Natural killer cell (primary cell): ENCODE measurements at regions not wholly inside any gene's neighbourhood (a gene's known extent, or its start where the extent isn't known, plus 50 kb on each side); places are given as distances from the start of the nearest gene placed in this dataset.

ENCODE experiments used
- ATAC-seq, 3 donors: fragments of 150-1000 bp in 2 of 3; fragments of 200-7000 bp in 1 of 3; cut with Tn5 transposase; 1 replicate in 1 of 3; 2 replicates in 2 of 3; pipeline ENCODE4 v1.10.0; 2021; ENCODE audit warnings: mild to moderate bottlenecking in 2 of 3, moderate library complexity in 2 of 3
- DNase-seq, 2 donors: peaks; one replicate each; pipeline versions ENCODE4 v3.0.0 to v3.0.0-alpha.2; 2013 to 2021; ENCODE audit warnings: mixed read lengths in 1 of 2
- H3K27ac ChIP-seq: one replicate; pipeline ENCODE4 v1.5.1; 2013; ENCODE audit warnings: mild to moderate bottlenecking, low read length
- H3K27me3 ChIP-seq: one replicate; pipeline ENCODE4 v1.6.1; 2013; ENCODE audit warnings: low read length; ENCODE audit not compliant: control insufficient read depth, insufficient read depth
- H3K36me3 ChIP-seq: one replicate; pipeline ENCODE4 v1.6.1; 2013; ENCODE audit warnings: low read length; ENCODE audit not compliant: control insufficient read depth, insufficient read depth
- H3K4me1 ChIP-seq: one replicate; pipeline ENCODE4 v1.6.1; 2013; ENCODE audit warnings: low read length; ENCODE audit not compliant: control insufficient read depth, insufficient read depth
- H3K4me3 ChIP-seq: one replicate; pipeline ENCODE4 v1.5.1; 2013; ENCODE audit warnings: low read length
- H3K9me3 ChIP-seq: one replicate; pipeline ENCODE4 v1.6.1; 2013; ENCODE audit warnings: low read length; ENCODE audit not compliant: control insufficient read depth, insufficient read depth
- H3K27ac Mint-ChIP-seq, 2 donors: one replicate each; pipeline ENCODE4 v1.8.0; 2022; ENCODE audit warnings: mild to moderate bottlenecking in 2 of 2, mixed read lengths in 2 of 2, moderate library complexity in 1 of 2
- H3K27me3 Mint-ChIP-seq, 2 donors: one replicate each; pipeline ENCODE4 v1.8.0; 2022; ENCODE audit warnings: low read depth in 2 of 2, mixed read lengths in 2 of 2
- H3K36me3 Mint-ChIP-seq: one replicate; pipeline ENCODE4 v1.8.0; 2022; ENCODE audit warnings: mixed read lengths
- H3K4me1 Mint-ChIP-seq, 2 donors: one replicate each; pipeline ENCODE4 v1.8.0; 2022; ENCODE audit warnings: mixed read lengths in 2 of 2
- H3K4me3 Mint-ChIP-seq: one replicate; pipeline ENCODE4 v1.8.0; 2022; ENCODE audit warnings: mild to moderate bottlenecking, moderate library complexity, mixed read lengths
- H3K9me3 Mint-ChIP-seq, 2 donors: one replicate each; pipeline ENCODE4 v1.8.0; 2022; ENCODE audit warnings: mixed read lengths in 2 of 2
- CTCF ChIP-seq: fragments of 200-600 bp; IDR thresholded peaks from one replicate; pipeline ENCODE4 v1.8.0; 2022; ENCODE audit warnings: antibody characterized with exemption
- WGBS: methylation state at CpG from one replicate; pipeline ENCODE4 v1.1.7; 2013; ENCODE audit warnings: missing lambda C conversion rate; ENCODE audit not compliant: insufficient coverage; 5-methylcytosine and 5-hydroxymethylcytosine counted together
- intact Hi-C: fragments of 100-400 bp; cut with micrococcal nuclease; formaldehyde crosslinking; loops from one replicate; pipeline ENCODE4 v1.14.2; 2022

GRCh38 chr1:181191494-181192040, 103.1 kb downstream of the IER5 start:
- no peaks in the 10 kb centered on the region for H3K9me3 Mint-ChIP-seq
- H3K36me3 ChIP-seq, result no peaks in the 10 kb centered on the region
- no peak overlapping the region for H3K4me3 Mint-ChIP-seq
- H3K27ac Mint-ChIP-seq, result no peak overlapping the region
- peaks cover 20 to 23% of the 10 kb centered on the region in 2 donors for H3K27me3 Mint-ChIP-seq
- no peak for ATAC-seq
- no peaks in the 10 kb centered on the region for H3K9me3 ChIP-seq
- H3K36me3 Mint-ChIP-seq, result no peaks in the 10 kb centered on the region
- no peak overlapping the region for H3K4me3 ChIP-seq
- no peak for DNase-seq
- H3K27ac ChIP-seq, result no peak overlapping the region
- H3K4me1 ChIP-seq, result peaks cover 9% of the 10 kb centered on the region
- H3K4me1 Mint-ChIP-seq, result peaks cover 0 to 13% of the 10 kb centered on the region in 2 donors
- WGBS, result 92% methylated on average over 5 of the region's 5 CpGs
- no peak for TF ChIP-seq CTCF
- no peaks in the 10 kb centered on the region for H3K27me3 ChIP-seq
- intact Hi-C loops, result loop anchor here (2.0 kb wide), 1 partner anchor 863 kb away; no protein-coding TSS in a partner anchor

DNA sequence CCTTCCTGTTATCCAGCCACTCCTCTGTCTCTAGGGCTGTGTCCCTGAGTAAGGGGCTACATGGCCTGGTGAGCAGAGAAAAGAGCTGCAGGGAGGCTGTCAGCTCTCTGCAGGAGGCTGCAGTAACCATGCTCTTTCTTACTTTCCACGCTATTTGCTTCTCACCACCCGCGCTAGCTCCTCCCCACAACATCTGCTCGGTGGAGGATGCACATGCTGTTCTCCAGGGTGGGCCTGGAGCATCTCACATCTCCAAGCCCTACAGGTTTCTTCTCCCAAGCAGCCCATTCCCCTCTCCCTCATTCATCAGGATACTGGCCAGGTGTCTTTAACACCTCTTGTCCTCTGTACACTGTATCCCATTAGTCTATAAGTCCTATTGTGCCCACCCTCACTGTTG, 103.8 kb downstream of the IER5 start:
- DNase-seq (no peak), ATAC-seq (no peak)
- Histone ChIP-seq H3K36me3 (no peaks in the 10 kb centered on the region), H3K4me1 (peaks cover 9% of the 10 kb centered on the region), H3K27me3 (no peaks in the 10 kb centered on the region), H3K4me3 (no peak overlapping the region), H3K9me3 (no peaks in the 10 kb centered on the region), H3K27ac (no peak overlapping the region)
- Mint-ChIP-seq H3K4me3 (no peak overlapping the region), H3K27me3 (peaks cover 12 to 23% of the 10 kb centered on the region in 2 donors), H3K9me3 (no peaks in the 10 kb centered on the region), H3K36me3 (no peaks in the 10 kb centered on the region), H3K27ac (no peak overlapping the region), H3K4me1 (peaks cover 0 to 13% of the 10 kb centered on the region in 2 donors)
- TF ChIP-seq CTCF, result no peak
- 81% methylated on average over 4 of the region's 4 CpGs for WGBS
- intact Hi-C loops, result no loop called here

DNA sequence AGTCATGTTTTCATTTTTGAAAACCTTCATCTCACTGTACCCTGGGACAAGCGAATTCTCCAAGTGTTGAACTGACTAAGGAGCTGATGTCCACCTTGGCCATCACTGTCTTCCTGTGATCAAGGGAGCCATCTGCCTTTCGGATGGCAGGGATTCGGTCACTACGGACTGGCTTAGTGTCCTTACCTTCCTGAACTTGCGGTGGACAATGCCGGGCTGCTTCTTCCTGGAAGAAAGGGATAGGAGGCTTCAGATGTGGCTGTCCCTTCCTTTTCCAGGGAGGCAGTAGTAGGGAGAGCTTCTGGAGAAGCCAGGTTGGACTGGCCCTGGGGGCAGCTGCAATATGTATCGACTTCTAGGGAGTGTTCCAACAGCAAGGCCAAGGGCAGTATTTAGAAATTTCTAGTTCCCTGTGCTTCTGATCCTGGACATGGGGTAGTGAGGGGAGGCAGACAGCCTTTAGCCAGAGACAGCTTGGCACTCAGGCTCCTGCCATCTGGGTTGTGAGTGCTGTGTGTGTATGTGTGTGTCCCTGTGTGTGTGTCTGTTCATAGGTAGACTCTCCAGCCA, 114.6 kb downstream of the IER5 start:
- no peak overlapping the region for H3K4me3 ChIP-seq
- H3K9me3 ChIP-seq, result no peaks in the 10 kb centered on the region
- Mint-ChIP-seq H3K27me3 (peaks cover 20 to 24% of the 10 kb centered on the region in 2 donors), H3K4me3 (no peak overlapping the region), H3K36me3 (no peaks in the 10 kb centered on the region), H3K27ac (no peak overlapping the region), H3K9me3 (no peaks in the 10 kb centered on the region), H3K4me1 (no peaks in the 10 kb centered on the region)
- intact Hi-C loops, result no loop called here
- H3K27ac ChIP-seq, result no peak overlapping the region
- WGBS, result 74% methylated on average over 7 of the region's 7 CpGs
- H3K4me1 ChIP-seq, result no peaks in the 10 kb centered on the region
- no peak for DNase-seq
- no peaks in the 10 kb centered on the region for H3K27me3 ChIP-seq
- H3K36me3 ChIP-seq, result no peaks in the 10 kb centered on the region
- TF ChIP-seq CTCF, result no peak
- ATAC-seq, result no peak

DNA sequence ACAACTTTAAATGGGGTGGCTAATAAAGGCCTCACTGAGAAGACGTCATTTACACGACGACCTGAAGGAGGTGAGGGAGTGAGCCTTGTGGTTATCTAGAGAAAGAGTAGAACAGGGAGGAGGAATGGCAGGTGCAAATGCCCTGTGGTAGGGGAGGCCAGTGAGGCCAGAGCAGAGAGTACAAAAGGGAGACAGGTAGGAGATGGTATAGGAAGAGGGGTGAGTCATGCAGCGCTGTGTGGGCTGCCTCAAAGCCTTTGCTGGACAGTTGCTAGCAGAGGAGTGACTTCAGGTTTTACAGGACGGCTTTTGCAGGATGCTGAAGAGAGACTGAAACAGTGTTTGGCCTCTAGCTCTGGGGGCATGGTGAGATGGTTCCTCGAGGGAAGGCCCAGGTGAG, 116.0 kb downstream of the IER5 start:
- ATAC-seq (no peak), DNase-seq (no peak)
- H3K27me3 ChIP-seq, result no peaks in the 10 kb centered on the region
- Mint-ChIP-seq H3K27ac (no peak overlapping the region), H3K27me3 (peaks cover 13 to 14% of the 10 kb centered on the region in 2 donors), H3K4me1 (no peaks in the 10 kb centered on the region), H3K9me3 (no peaks in the 10 kb centered on the region), H3K4me3 (no peak overlapping the region), H3K36me3 (no peaks in the 10 kb centered on the region)
- H3K36me3 ChIP-seq, result no peaks in the 10 kb centered on the region
- intact Hi-C loops, result no loop called here
- H3K4me3 ChIP-seq, result no peak overlapping the region
- no peak for TF ChIP-seq CTCF
- no peak overlapping the region for H3K27ac ChIP-seq
- no peaks in the 10 kb centered on the region for H3K4me1 ChIP-seq
- 82% methylated on average over 6 of the region's 6 CpGs for WGBS
- H3K9me3 ChIP-seq, result no peaks in the 10 kb centered on the region
